Testis (tissue), 2 donors: ENCODE measurements at regions not wholly inside any gene's neighbourhood (a gene's known extent, or its start where the extent isn't known, plus 50 kb on each side); places are given as distances from the start of the nearest gene placed in this dataset.

Source experiments
- CTCF ChIP-seq, 3 experiments: fragments of 450-650 bp in 2 of 3; fragments of 200-600 bp in 1 of 3; sonication (generic) in 1 of 3; IDR thresholded peaks; one replicate each; pipeline ENCODE4 v1.5.1; 2016 to 2019; ENCODE audit warnings: antibody characterized with exemption in 3 of 3, mild to moderate bottlenecking in 2 of 3, moderate library complexity in 1 of 3
- POLR2A ChIP-seq: fragments of 450-650 bp; IDR thresholded peaks from one replicate; pipeline ENCODE4 v1.6.1; 2017; ENCODE audit warnings: antibody characterized with exemption, mild to moderate bottlenecking, moderate library complexity

GRCh38 chr10:9681655-9682054 lies 1336.0 kb upstream of the CELF2 start:
- TF ChIP-seq CTCF (IDR thresholded peaks at IDR 0.05) = no peak
- no peak for TF ChIP-seq POLR2A
